HL-60 (cell line): ENCODE measurements at regions not wholly inside any gene's neighbourhood (a gene's known extent, or its start where the extent isn't known, plus 50 kb on each side); places are given as distances from the start of the nearest gene placed in this dataset.
A peak's percentile ranks its signal among the peaks of the same experiment; 100 is the strongest.

Experiments
- DNase-seq, 2 experiments: peaks; one replicate each; pipeline ENCODE4 v3.0.0-alpha.2; 2010 to 2020; ENCODE audit warnings: low read depth in 1 of 2, low spot score in 1 of 2
- H3K27ac ChIP-seq: fragments of 250-450 bp; sonication (Bioruptor Pico); replicated peaks from 2 replicates; pipeline ENCODE4 v1.5.1; 2020; ENCODE audit warnings: mild to moderate bottlenecking, moderate library complexity
- H3K27me3 ChIP-seq: fragments of 250-450 bp; sonication (Bioruptor Pico); 2 replicates; pipeline ENCODE4 v1.5.1; 2021; ENCODE audit warnings: mild to moderate bottlenecking, moderate library complexity; ENCODE audit not compliant: insufficient read depth, poor library complexity, severe bottlenecking
- H3K4me3 ChIP-seq: replicated peaks from 2 replicates; pipeline ENCODE4 v1.5.1; 2011; ENCODE audit warnings: mild to moderate bottlenecking, control low read depth, low read length; ENCODE audit not compliant: insufficient read depth
- CTCF ChIP-seq: IDR thresholded peaks from one replicate; pipeline ENCODE4 v1.5.1; 2011; ENCODE audit warnings: low read length, control low read depth, inconsistent platforms; ENCODE audit not compliant: insufficient read depth
- GABPA ChIP-seq: IDR thresholded peaks from 2 replicates; pipeline ENCODE4 v1.6.1; 2012; ENCODE audit warnings: low read depth
- POLR2AphosphoS5 ChIP-seq: IDR thresholded peaks from 2 replicates; pipeline ENCODE4 v1.6.1; 2012; ENCODE audit warnings: low read depth
- REST ChIP-seq: IDR thresholded peaks from 2 replicates; pipeline ENCODE4 v1.6.1; 2012; ENCODE audit warnings: low read depth; ENCODE audit not compliant: insufficient replicate concordance
- SPI1 ChIP-seq: IDR thresholded peaks from 2 replicates; pipeline ENCODE4 v1.6.1; 2012; ENCODE audit warnings: low read depth, mild to moderate bottlenecking, borderline replicate concordance

GRCh38 chr4:184310881-184311709, 93.4 kb upstream of the ENPP6 start:
- H3K27me3 ChIP-seq = no peaks in the 10 kb centered on the region
- DNase-seq = no peak
- no peak overlapping the region for H3K27ac ChIP-seq
- TF ChIP-seq CTCF (no peak), GABPA (no peak), SPI1 (no peak), REST (no peak), POLR2AphosphoS5 (no peak)
- H3K4me3 ChIP-seq = no peak overlapping the region

GRCh38 chr4:184310171-184310567, 92.5 kb upstream of the ENPP6 start:
- no peaks in the 10 kb centered on the region for H3K27me3 ChIP-seq
- DNase-seq = peak in 1 of 2 experiments; percentile 51
- no peak overlapping the region for H3K27ac ChIP-seq
- H3K4me3 ChIP-seq = no peak overlapping the region
- TF ChIP-seq SPI1 (0 out of 2 replicates have a peak, but pooled peaks have one; percentile 10), REST (no peak)

GRCh38 chr4:184309241-184310170, 91.8 kb upstream of the ENPP6 start:
- DNase-seq = no peak
- Histone ChIP-seq H3K4me3 (no peak overlapping the region), H3K27me3 (no peaks in the 10 kb centered on the region), H3K27ac (no peak overlapping the region)
- TF ChIP-seq GABPA (no peak), REST (no peak), SPI1 (no peak), CTCF (no peak), POLR2AphosphoS5 (no peak)
